ENCODE measurements at regions not wholly inside any gene's neighbourhood (a gene's known extent, or its start where the extent isn't known, plus 50 kb on each side); places are given as distances from the start of the nearest gene placed in this dataset.

DNA sequence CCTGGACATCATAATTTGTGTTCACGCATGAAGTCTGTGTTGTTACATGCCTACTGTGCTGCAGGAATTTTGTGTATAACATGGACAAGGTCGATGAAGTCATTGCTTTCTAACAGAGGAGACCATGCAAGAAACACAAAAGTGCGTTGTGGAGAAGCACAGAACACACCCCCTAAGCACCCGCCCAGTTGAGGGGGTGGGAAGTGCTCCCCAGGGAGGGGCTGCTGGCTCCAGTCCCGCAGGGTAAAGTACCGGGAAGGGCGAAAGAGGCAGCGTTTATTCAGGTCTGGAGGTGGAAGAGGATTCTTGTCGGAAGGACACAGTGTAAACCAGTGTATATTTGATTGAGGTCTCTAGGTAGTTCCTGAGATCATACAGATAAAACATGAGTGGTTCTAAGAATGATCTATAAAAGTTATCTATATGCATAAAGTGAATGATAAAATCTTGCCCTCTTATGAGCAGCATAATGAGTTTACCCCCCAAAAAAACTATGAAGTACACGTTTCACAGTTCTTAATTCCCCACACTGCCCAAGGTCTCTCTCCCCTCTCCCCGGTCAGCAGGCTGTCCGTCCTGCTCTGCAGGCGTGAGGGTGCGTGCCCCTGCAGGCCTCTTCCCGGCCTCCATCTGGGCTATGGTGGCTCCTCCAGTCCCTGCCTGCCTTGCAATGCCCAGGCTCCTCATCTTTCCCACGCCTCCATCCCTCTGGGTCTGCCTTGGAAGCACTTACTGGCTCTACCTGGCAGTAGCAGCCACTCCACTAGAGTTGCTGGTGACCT is 159.7 kb downstream of the THBS2 start:
- TF ChIP-seq, protein P1, sequence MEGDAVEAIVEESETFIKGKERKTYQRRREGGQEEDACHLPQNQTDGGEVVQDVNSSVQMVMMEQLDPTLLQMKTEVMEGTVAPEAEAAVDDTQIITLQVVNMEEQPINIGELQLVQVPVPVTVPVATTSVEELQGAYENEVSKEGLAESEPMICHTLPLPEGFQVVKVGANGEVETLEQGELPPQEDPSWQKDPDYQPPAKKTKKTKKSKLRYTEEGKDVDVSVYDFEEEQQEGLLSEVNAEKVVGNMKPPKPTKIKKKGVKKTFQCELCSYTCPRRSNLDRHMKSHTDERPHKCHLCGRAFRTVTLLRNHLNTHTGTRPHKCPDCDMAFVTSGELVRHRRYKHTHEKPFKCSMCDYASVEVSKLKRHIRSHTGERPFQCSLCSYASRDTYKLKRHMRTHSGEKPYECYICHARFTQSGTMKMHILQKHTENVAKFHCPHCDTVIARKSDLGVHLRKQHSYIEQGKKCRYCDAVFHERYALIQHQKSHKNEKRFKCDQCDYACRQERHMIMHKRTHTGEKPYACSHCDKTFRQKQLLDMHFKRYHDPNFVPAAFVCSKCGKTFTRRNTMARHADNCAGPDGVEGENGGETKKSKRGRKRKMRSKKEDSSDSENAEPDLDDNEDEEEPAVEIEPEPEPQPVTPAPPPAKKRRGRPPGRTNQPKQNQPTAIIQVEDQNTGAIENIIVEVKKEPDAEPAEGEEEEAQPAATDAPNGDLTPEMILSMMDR (conservative IDR thresholded peaks at IDR 0.05 in 1 of 2, IDR thresholded peaks at IDR 0.05 in 1 of 2; ENCODE audit: extremely low read depth in 1 of 2, insufficient read depth in 1 of 2, low read depth in 1 of 2, low read length in 2 of 2) = no peak
- no peak for TF ChIP-seq EZH2 (IDR thresholded peaks at IDR 0.05; ENCODE audit: borderline replicate concordance, low read length)

Data from mammary epithelial cell (primary cell).